C4-2B (cell line): ENCODE measurements at regions not wholly inside any gene's neighbourhood (a gene's known extent, or its start where the extent isn't known, plus 50 kb on each side); places are given as distances from the start of the nearest gene placed in this dataset.

Source experiments
- CTCF ChIP-seq: fragments of 450-650 bp; conservative IDR thresholded peaks from 2 replicates; pipeline ENCODE4 v1.5.1; 2017; ENCODE audit warnings: mild to moderate bottlenecking
- ZFX ChIP-seq: fragments of 450-650 bp; IDR thresholded peaks from 2 replicates; pipeline ENCODE4 v1.6.1; 2017

GRCh38 chr20:39492223-39492797, 530.2 kb downstream of the DHX35 start:
- no peak for TF ChIP-seq CTCF
- no peak for TF ChIP-seq ZFX
